Pulmonary artery endothelial cell (primary cell): ENCODE measurements at regions not wholly inside any gene's neighbourhood (a gene's known extent, or its start where the extent isn't known, plus 50 kb on each side); places are given as distances from the start of the nearest gene placed in this dataset.

Experiments
- DNase-seq: peaks from one replicate; pipeline ENCODE4 v3.0.0-alpha.2; 2011; ENCODE audit warnings: low read depth, low spot score

DNA sequence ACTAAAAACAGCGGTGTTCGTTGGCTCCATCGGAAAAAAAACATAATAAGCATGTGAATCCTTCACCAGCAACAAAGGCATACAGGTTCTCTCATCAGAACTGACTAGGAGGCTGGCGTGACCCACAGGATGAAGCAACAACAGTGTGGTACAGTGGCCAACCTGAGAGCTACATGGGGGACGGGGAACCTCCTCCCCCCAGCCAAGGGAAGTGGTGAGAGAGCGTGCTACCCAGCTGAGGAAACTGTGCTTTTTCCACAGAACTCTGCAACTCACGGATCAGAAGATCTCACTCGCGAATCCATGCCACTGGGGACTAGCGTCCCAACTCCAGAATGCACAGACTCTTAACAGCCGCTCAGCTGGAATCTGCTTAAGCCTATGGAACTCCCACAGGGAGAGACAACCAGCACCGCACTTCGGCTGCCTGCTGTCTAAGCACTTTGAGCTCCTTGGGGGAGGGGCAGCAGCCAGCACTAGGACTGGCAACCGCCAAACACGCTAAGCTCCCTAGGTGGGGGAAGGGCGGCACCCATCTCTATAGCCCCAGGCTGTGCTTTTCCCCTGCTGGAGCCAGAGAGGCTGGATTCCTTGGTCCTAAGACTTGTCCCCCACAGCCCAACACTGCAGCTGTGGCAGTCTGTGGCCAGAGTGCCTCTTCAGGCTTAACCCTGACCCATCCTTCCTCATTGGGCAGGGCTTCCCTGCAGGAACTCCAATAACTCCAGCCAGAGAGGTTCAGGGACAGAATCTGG lies 538.3 kb upstream of the BTBD3 start:
- DNase-seq: no peak

DNA sequence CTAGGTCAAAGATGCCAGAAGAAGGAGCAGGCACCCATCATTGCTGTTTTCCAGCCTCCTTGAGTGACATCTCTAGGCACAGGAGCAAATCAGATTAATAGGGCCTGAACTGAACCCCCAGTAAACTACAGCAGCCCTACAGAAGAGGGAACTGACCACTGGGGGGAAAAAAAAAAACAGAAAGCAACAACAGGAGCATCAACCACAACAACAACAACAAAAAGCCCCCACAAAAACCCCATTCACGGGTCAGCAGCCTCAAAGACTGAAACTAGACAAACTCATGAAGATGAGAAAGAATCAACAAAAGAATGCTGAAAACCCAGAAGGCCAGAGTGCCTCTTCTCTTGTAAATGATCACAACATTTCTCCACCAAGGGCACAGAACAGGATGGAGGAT lies 537.4 kb upstream of the BTBD3 start:
- no peak for DNase-seq

DNA sequence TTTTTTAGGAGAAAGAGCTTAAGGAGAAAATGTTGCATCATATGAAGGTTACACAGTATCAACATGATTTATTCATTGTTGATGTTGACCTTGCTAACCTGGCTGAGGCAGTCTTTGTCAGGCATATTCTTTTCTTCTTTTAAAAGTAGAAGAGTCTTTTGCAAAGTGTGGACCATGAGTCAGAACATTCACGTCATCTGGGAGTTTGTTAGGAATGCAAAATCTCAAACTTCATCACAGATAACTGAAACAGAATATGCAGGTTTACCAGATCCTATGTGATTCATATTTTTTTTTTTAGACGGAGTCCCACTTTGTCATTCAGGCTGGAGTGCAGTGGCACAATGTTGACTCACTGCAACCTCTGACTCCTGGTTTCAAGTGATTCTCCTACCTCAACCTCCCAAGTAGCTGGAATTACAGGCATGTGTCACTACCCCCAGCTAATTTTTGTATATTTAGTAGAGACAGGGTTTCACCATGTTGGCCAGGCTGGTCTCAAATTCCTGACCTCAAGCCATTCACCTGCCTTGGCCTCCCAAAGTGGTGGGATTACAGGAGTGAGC lies 530.4 kb upstream of the BTBD3 start:
- DNase-seq: no peak

DNA sequence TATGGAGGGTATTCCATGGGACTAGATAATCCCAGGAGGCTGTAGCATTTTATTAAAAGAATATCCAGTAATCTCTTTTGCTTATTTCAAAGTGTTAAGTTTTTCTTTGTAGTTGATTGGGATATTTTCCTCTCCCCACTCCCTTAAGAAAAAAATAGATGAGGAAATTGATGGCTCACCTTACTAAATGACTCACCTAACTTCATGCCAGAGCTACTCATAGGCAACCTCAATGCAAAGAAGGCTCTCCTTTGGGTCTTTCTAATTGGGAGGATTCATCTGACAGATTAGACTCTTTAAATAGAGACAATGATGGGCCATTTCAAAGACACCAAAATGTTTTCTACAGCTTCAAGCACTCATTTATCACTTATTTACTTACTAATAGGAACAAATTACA lies 528.5 kb upstream of the BTBD3 start:
- no peak for DNase-seq

DNA sequence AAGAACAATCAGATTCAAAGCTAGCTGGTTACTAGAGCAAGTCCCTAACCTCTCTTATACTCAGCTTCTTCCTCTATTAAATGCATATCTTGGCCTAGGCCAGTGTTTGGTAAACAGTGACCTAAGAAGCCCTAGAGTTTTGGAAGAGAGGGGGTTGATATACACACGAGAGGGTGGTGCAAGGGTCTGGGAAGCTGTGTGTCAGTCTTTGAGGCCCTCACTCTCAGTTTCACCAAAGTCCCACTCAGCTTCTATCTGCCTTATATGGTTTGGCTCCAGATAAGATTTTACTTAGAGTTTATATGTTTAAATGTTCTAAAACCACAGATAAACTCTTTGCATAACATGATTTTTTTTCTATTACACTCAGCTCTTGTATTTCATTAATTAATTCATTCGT lies 526.1 kb upstream of the BTBD3 start:
- no peak for DNase-seq

DNA sequence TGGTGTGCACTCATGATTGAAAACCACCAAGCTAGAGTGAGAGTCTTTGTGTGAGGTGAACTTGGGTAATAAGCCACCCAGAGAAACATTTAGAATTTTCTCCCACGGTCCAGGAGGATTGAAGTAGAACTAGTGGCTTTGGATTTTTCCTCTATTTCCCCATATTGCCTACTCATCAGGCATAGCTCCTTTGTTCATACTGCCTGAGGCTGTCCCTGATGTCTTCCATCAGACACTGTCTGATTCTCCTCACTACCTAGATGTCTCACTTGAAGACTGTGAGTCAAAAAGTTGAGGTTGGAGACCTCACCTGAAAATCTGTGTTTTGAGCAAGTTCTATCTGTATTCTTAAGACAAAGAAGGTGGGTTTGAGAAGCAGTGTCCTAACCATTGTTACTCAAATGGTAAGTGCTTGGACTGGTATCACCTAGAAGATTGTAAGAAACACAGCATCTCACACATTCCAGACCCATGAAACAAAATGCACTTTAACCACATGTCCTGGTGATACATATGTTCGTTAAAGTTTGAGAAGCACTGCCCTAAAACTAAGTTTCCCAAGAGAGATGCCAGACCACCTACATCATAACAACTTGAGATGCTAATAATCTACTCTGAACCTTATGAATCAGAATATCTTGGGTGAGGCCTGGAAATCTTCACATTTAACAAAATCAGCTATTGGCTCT lies 523.4 kb upstream of the BTBD3 start:
- DNase-seq: no peak

DNA sequence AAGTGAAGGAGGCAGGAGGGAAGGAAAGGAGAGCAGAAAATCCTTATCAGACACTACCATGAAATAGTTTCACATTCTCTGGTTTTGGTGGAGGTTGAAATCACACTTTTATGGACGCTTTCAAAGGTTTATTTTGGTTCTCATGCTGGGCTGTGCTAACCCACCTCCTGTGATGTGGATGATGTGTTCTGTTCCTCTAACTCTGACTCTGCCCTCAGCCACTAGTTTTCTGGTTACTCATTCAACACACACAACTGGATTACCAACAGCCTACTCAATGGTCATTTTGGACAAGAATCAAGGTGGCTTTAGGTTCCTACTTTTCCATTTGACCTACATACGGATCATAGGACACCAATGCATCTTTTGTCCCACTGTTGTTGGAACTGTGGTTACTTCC lies 522.1 kb upstream of the BTBD3 start:
- no peak for DNase-seq

DNA sequence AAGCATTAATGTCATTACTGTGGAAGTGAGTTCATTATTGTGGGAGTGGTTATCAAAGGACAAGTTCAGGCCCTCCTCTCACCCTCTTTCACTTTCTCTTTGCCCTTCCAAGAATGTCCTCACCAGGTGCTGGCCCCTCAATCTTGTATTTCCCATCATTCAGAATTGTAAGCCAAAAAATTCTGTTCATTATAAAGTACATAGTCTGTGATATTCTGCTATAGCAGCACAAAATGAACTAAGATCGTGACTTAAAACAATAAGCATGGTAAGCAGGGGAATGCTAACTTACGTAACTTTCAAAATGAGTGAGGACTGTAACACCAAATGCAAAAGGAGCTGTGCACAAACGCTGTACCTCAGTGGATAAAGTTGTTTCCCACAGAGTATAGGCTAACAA lies 515.7 kb upstream of the BTBD3 start:
- DNase-seq: no peak

DNA sequence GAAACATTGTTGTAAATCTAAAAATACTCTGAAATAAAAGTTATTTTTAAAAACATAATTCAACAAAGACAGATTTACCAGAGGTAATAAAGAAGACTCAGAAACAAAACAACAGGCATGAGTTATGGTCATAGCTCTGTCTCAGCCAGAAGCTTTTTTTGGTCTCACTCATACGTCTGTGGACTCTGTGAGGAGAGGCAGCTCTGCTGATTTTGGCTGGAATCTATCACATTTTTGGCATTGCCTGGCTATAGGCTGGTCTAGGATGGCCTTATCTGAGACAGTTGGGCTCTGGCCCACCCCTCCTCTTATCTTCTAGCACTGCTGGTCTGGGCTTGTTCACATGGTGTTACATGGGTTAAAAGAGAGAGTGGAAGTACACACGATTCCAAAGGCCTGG lies 514.0 kb upstream of the BTBD3 start:
- DNase-seq: no peak

DNA sequence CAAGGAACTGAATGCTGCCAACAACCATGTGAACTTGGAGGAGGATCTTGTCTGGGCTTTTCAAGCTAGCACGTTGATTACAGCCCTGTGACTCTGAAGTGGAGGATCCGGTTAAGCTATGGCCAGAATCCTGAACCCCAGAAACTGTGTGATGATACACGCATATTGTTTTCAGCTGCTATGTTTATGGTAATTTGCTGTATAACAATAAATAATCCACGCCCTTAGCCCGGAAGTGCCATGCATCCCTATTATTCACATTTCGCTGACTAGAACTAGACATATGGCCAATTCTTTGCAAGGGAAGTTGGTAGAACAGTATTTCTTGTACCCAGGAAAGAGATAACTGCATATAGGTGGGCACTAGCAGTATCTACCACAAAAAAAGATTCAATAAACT lies 510.8 kb upstream of the BTBD3 start:
- no peak for DNase-seq

DNA sequence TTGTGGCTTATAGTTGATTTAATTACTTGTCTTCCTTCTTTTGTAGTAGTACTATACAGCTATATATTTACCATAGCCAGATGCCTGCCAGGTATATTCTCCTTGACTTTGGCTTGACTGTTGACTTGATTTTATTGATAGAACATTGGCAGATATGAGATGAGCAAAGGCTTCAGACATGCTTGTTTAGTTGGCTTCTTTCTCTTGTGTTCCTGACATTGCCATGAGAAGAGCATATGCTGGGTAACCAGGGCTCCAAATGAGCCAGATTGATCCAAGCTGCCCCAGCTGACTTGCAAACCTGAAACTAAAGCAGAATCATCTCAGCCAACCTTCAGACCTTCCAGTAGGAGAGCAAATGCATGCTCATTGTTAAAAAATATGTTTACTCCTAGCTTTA lies 508.1 kb upstream of the BTBD3 start:
- DNase-seq: no peak

DNA sequence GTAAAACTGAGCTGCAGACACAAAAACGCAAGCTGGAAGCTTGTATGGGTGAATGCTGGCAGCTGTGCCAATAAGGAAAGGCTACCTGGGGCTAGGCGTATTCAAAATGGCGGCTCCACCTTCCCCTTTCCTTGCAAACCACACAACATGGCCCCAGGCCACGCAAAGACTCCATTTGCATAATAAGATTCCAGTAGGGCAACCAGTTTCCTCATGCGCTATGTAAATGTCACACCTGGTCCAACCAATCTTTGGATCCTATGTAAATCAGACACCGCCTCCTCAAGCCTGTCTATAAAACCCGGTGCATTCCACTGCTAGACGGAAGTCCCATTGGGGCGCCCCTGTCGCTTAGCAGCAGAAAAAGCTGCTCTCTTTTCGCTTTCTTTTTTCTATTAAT lies 505.9 kb upstream of the BTBD3 start:
- DNase-seq: no peak

DNA sequence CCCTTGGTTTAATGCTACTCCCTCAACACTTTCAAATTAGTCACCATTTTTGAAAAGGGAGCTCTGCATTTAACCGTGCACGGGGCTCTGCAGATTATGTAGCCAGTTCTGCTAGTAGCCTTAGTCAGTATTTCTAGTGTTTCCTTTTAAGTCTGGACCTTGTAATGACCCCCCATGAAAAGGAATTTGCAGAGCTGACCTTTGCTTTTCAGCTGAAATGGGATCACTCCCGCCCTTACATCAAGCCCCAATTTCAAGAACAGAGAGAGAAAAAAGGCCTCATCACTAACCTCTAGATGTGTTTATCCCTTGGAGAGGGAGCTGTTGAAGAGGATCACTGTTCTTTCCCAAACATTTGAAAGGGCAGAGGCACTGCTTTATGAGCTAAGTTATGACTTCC lies 490.7 kb upstream of the BTBD3 start:
- no peak for DNase-seq

DNA sequence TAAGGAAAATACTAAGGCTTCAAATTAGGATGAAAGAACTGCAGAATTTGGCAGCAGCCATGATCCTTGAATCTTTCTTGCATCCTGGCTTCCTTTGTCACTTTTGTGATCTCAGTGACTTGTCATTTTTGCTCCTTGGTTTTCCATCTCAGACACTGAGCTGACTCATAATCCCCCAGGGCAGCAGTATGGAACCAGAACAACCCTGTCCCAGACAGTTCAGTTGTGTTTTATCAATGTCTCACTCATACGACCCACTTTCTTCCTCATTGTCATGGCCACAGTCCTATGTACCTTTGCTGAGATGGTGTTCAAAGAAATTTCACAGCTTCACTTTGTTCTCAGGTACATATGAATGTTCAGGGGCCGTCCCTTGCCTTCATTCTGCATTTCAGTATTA lies 488.5 kb upstream of the BTBD3 start:
- DNase-seq: no peak

DNA sequence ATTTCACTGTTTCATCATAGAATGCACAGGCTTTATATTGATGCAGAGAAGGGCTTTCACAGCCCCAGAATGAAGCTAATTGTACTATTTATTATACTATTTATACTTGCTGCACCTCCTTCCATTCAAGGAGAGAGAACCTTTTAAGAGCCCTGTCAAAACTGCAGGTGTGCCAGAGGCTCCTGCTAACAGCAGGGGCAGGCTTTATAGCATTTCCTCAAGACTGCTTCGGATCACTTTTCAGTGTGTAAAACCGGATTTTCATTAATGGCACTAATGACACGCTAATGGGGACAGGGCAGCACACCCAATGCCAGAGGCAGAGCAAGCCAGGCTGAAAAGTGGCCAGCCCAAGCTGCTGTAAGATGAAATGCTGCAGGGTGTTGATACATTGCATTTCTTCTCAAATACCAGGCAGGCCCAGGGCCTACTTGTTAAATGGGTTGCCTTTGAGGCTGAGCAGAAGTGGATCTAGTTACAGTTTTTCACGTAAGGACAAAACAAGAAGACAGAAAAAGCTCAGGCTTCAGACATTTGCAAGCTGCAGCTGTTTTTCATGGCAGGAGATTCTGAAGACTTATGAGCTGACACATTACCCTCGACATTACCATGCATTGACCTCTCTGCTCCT lies 487.7 kb upstream of the BTBD3 start:
- no peak for DNase-seq

DNA sequence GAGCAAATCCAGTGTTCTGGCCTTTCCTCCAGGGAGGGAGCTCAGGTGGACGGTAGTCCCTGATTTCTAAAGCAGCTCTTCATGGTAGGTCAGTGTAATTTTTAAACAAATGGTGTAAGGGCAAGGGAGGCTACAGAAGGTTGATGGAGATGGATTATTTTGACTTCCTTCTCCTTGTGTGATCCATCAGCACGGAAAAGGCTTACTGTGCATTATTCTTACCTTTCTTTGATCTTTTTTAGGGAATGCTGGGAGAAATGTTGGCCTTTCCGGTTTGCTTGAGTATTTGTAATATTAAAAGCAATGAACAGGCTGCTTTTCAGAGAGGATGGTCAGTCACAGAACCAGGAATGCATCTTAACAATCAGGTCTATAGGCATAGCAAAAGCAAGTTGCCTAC lies 487.0 kb upstream of the BTBD3 start:
- no peak for DNase-seq

DNA sequence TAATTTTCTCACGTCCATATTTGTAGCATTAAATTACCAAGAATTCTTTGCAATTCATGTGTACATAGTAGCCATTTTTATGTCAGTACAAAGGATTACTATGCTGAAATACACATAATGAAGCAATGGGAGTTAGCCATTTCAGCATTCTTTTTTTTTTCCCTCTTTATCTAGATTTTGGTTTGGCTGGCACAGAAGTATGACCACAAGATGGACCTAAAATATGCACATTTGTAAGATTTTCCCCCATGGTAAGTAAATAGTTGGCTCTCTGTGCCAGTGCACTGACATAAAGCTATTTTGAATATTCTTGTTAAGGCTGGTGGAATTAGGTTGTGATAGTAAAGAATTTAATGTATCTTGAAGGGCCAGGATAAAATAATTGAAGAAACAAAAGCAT lies 486.1 kb upstream of the BTBD3 start:
- DNase-seq: no peak

DNA sequence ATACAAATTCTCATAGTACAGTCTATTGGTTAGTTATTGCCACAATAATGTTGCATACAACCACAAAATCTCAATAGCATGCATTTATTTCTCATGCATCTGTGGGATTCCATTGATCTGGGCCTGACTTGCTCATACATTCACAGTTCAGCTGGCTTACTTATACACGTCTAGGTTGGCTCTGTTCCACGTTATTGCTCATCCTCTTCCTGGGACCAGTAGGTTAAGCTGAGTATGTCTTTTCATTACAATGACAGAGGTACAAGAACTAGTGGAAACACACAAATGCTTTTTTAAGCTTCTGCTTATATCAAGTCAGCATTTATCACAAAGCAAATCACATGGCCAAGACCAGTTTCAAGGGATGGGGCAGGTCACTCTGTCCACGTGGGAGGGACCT lies 485.3 kb upstream of the BTBD3 start:
- no peak for DNase-seq

DNA sequence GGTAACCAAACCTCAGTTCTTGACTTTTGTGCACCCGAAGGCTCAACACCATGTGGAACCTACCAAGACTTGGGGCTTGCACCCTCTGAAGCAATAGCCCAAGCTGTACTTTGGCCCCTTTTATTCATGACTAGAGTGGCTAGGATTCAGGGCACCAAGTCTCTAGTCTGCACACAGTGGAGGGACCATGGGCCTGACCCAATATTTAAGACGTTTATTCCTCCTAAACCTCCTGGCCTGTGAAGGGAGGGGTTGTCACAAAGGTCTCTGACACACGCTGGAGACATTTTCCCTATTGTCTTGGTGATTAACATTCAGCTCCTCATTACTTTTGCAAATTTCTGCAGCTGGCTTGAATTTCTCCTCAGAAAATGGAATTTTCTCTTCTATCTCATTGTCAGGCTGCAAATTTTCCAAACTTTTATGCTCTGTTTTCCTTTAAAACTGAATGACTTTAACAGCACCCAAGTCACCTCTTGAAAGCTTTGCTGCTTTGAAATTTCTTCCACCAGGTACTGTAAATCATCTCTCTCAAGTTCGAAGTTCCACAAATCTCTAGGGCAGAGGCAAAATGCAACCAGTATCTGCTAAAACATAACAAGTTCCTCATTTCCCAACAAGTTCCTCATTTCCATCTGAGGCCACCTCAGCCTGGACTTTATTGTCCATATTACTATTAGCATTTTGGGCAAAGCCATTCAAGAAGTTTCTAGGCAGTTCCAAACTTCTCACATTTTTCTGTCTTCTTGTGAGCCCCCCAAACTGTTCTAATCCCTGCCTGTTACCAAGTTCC lies 481.4 kb upstream of the BTBD3 start:
- DNase-seq: no peak

DNA sequence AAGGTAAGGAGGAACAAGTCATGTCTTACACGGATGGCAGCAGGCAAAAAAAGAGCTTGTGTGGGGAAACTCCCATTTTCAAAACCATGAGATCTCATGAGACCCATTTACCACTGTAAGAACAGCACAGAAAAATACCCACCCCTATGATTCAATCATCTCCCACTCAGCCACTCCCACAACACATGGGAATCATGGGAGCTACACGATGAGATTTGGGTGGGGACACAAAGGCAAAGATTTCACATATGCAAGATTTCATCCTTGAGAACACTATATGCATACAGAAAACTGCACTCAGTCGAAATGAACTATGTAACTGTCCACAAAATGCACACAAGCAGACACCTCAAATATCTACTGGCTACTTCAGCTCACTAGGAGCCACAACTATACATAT lies 480.6 kb upstream of the BTBD3 start:
- no peak for DNase-seq

DNA sequence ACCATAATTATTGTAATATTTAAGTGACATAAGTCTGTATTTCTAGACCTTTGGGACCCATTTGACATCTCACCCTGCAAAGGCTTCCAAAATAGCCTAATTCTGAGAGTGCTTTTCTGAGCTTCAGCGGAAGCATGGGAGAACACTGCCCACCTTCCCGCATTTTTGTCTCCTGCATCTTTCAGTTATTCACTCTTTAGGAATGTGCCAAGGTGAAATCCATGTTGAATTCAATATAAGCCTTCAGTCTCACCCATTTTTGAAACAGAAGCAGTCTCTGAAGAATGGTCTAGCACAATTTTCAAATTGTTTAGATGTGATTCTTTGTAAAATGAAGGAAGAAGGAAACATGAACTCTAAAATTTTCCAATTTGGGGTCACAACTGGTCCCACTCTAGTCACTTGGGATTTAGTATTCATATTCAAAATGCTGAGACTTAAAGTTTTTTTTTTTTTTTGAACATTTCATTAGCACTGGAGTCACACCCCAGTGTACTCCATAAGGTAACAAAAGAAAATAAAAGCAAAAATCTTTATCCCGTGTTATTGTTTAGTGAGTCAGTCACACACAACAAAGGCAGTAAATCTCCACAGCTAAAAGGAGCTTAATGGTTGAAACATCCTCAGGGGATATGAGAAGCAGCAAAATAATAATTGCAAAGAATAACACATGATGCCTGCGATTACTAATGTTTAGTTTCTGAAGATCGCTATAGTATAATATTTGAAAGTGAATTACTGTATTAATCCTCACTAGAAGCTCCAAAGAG lies 479.9 kb upstream of the BTBD3 start:
- DNase-seq: no peak
